Lower leg skin (tissue), 3 donors: ENCODE measurements at regions not wholly inside any gene's neighbourhood (a gene's known extent, or its start where the extent isn't known, plus 50 kb on each side); places are given as distances from the start of the nearest gene placed in this dataset.

Experiments used
- POLR2A ChIP-seq, 2 donors: fragments of 450-650 bp; IDR thresholded peaks; one replicate each; pipeline ENCODE4 v1.6.1; 2016 to 2017; ENCODE audit warnings: antibody characterized with exemption in 2 of 2, mild to moderate bottlenecking in 1 of 2, moderate library complexity in 1 of 2
- TF ChIP-seq, protein P1 (sequence below), 3 donors: fragments of 450-650 bp; IDR thresholded peaks; one replicate each; pipeline ENCODE4 v1.5.1; 2016; ENCODE audit warnings: antibody characterized with exemption in 3 of 3, mild to moderate bottlenecking in 3 of 3, moderate library complexity in 2 of 3

DNA sequence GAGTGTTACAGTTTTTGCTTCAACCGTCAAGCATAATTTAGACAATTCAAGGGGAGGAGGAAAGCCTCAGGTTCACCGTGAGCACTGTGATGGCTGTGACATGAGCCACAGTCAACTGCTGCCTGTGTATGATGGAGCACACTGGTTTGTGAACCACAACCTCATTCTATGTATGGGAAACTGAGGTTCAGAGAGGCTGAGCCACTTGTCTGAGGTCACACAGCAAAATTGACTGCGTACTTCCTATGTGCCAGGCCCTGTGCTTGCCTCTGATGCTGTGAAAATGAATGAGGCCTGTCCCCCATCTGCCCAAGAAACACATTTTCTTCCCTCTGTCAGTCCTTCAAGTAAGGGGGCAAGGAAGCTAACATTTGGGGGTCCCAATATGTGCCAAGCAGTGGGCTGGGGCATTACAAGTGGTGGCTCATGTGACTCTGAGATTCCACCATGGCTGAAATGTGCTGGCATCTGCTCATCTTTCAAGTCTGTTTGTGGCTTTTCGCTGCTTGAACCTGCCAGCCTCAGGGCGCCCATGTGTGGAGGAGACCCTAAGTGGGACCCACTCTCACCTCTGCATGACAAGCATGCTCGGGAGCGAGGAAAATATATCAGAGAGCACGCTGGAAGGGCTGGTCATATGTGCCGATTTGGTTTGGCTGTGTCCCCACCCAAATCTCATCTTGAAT is 79.7 kb downstream of the ADRA2C start:
- TF ChIP-seq, protein P1, sequence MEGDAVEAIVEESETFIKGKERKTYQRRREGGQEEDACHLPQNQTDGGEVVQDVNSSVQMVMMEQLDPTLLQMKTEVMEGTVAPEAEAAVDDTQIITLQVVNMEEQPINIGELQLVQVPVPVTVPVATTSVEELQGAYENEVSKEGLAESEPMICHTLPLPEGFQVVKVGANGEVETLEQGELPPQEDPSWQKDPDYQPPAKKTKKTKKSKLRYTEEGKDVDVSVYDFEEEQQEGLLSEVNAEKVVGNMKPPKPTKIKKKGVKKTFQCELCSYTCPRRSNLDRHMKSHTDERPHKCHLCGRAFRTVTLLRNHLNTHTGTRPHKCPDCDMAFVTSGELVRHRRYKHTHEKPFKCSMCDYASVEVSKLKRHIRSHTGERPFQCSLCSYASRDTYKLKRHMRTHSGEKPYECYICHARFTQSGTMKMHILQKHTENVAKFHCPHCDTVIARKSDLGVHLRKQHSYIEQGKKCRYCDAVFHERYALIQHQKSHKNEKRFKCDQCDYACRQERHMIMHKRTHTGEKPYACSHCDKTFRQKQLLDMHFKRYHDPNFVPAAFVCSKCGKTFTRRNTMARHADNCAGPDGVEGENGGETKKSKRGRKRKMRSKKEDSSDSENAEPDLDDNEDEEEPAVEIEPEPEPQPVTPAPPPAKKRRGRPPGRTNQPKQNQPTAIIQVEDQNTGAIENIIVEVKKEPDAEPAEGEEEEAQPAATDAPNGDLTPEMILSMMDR (IDR thresholded peaks at IDR 0.05) = no peak
- TF ChIP-seq POLR2A (IDR thresholded peaks at IDR 0.05) = no peak
